PC-3 (cell line): ENCODE measurements at regions not wholly inside any gene's neighbourhood (a gene's known extent, or its start where the extent isn't known, plus 50 kb on each side); places are given as distances from the start of the nearest gene placed in this dataset.

Experiments used
- EZH2 ChIP-seq: fragments of 300-600 bp; sonication (generic); IDR thresholded peaks from one replicate; pipeline ENCODE4 v1.6.1; 2017; ENCODE audit warnings: antibody characterized with exemption, mild to moderate bottlenecking, low read length; ENCODE audit not compliant: unreplicated experiment
- TF ChIP-seq, protein P1 (sequence below): fragments of 300-600 bp; sonication (generic); conservative IDR thresholded peaks from 2 replicates; pipeline ENCODE4 v1.5.1; 2017; ENCODE audit warnings: antibody characterized with exemption, low read depth, mild to moderate bottlenecking, low read length

DNA sequence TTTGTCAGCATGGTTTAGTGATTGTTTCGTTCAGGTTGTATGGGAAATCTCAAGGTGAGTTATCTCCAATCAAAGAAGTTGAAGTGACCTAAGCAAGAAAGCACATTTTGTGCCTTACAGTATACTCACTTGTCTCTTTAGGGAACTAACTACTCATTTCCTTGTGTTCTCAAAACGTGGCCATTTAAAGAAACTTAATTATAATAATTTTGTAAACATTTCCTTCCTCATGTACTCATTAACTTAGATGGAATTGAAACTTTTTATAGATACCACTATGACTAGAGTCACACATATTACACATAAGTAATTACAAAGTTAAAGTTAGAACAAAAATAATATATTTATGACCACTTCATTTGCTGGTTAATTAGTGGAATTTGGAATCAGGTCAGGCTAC lies 552.6 kb downstream of the MRPL39 start:
- no peak for TF ChIP-seq EZH2
- TF ChIP-seq, protein P1, sequence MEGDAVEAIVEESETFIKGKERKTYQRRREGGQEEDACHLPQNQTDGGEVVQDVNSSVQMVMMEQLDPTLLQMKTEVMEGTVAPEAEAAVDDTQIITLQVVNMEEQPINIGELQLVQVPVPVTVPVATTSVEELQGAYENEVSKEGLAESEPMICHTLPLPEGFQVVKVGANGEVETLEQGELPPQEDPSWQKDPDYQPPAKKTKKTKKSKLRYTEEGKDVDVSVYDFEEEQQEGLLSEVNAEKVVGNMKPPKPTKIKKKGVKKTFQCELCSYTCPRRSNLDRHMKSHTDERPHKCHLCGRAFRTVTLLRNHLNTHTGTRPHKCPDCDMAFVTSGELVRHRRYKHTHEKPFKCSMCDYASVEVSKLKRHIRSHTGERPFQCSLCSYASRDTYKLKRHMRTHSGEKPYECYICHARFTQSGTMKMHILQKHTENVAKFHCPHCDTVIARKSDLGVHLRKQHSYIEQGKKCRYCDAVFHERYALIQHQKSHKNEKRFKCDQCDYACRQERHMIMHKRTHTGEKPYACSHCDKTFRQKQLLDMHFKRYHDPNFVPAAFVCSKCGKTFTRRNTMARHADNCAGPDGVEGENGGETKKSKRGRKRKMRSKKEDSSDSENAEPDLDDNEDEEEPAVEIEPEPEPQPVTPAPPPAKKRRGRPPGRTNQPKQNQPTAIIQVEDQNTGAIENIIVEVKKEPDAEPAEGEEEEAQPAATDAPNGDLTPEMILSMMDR = no peak
